ENCODE measurements at regions not wholly inside any gene's neighbourhood (a gene's known extent, or its start where the extent isn't known, plus 50 kb on each side); places are given as distances from the start of the nearest gene placed in this dataset.

GRCh38 chrY:7938982-7939718 lies 1027.6 kb upstream of the AMELY start:
- H3K27me3 ChIP-seq, result no peaks in the 10 kb centered on the region
- DNase-seq, result no peak
- no peaks in the 10 kb centered on the region for H3K9me3 ChIP-seq
- intact Hi-C loops (cut with DNase I), result no loop called here
- no peaks in the 10 kb centered on the region for H3K36me3 ChIP-seq
- H3K4me3 ChIP-seq (replicated peaks in 1 of 3), result no peak overlapping the region
- no peak overlapping the region for H3K27ac ChIP-seq
- TF ChIP-seq, protein P1, sequence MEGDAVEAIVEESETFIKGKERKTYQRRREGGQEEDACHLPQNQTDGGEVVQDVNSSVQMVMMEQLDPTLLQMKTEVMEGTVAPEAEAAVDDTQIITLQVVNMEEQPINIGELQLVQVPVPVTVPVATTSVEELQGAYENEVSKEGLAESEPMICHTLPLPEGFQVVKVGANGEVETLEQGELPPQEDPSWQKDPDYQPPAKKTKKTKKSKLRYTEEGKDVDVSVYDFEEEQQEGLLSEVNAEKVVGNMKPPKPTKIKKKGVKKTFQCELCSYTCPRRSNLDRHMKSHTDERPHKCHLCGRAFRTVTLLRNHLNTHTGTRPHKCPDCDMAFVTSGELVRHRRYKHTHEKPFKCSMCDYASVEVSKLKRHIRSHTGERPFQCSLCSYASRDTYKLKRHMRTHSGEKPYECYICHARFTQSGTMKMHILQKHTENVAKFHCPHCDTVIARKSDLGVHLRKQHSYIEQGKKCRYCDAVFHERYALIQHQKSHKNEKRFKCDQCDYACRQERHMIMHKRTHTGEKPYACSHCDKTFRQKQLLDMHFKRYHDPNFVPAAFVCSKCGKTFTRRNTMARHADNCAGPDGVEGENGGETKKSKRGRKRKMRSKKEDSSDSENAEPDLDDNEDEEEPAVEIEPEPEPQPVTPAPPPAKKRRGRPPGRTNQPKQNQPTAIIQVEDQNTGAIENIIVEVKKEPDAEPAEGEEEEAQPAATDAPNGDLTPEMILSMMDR (IDR thresholded peaks at IDR 0.05), result no peak
- TF ChIP-seq POLR2A (IDR thresholded peaks at IDR 0.05), result no peak
- 78 to 81% methylated on average over 2 of the region's 2 CpGs for WGBS, 2 donors
- H3K4me1 ChIP-seq, result no peaks in the 10 kb centered on the region

GRCh38 chrY:7936831-7937230 lies 1025.3 kb upstream of the AMELY start:
- 73 to 90% methylated on average over 3 to 4 of the region's 4 CpGs for WGBS, 2 donors
- H3K27me3 ChIP-seq, result no peaks in the 10 kb centered on the region
- no peak for DNase-seq
- no peak overlapping the region for H3K4me3 ChIP-seq (replicated peaks in 1 of 3)
- no peaks in the 10 kb centered on the region for H3K4me1 ChIP-seq
- TF ChIP-seq, protein P1 (IDR thresholded peaks at IDR 0.05), result no peak
- TF ChIP-seq POLR2A (IDR thresholded peaks at IDR 0.05), result no peak
- no peaks in the 10 kb centered on the region for H3K36me3 ChIP-seq
- intact Hi-C loops (cut with DNase I), result no loop called here
- H3K27ac ChIP-seq, result no peak overlapping the region
- H3K9me3 ChIP-seq, result no peaks in the 10 kb centered on the region

- no peak overlapping the region for H3K27ac ChIP-seq
- TF ChIP-seq, protein P1 (IDR thresholded peaks at IDR 0.05), result no peak
- no peak for TF ChIP-seq POLR2A (IDR thresholded peaks at IDR 0.05)
- 86 to 89% methylated on average over 1 of the region's 1 CpG for WGBS, 2 donors
- no peaks in the 10 kb centered on the region for H3K36me3 ChIP-seq
- no peaks in the 10 kb centered on the region for H3K4me1 ChIP-seq
- intact Hi-C loops (cut with DNase I), result no loop called here
- H3K27me3 ChIP-seq, result no peaks in the 10 kb centered on the region
- no peak for DNase-seq
- no peak overlapping the region for H3K4me3 ChIP-seq (replicated peaks in 1 of 3)
- no peaks in the 10 kb centered on the region for H3K9me3 ChIP-seq
Measured at GRCh38 chrY:7936046-7936445, 1024.5 kb upstream of the AMELY start.

- intact Hi-C loops (cut with DNase I), result no loop called here
- 76 to 77% methylated on average over 2 of the region's 2 CpGs for WGBS, 2 donors
Measured at GRCh38 chrY:7935606-7936005, 1024.1 kb upstream of the AMELY start.

DNA sequence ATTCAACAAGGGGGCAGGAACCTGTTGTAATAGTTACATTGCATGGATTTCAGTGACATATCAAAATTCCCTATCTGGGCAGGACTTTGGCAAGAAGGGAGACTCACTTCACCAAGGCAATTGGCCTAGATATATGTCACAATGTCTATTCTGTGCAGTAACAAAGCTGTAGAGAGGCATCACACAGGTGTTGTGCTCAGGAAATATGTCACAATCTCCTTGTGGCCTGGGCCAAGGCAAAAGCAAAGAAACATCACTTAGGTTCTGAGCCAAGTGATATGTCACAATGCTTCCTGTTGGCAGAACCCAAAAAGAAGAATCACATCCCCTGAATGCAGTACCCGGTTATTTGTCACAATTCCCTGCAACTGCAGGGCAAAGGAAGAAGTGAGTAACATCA lies 1020.9 kb upstream of the AMELY start:
- Histone ChIP-seq H3K4me3 (replicated peaks in 1 of 3) (no peak overlapping the region), H3K4me1 (no peaks in the 10 kb centered on the region), H3K27me3 (no peaks in the 10 kb centered on the region), H3K27ac (no peak overlapping the region), H3K36me3 (no peaks in the 10 kb centered on the region), H3K9me3 (no peaks in the 10 kb centered on the region)
- DNase-seq, result no peak
- 88% methylated on average over 1 of the region's 1 CpG for WGBS, 2 donors
- TF ChIP-seq, protein P1 (IDR thresholded peaks at IDR 0.05), result no peak
- TF ChIP-seq POLR2A (IDR thresholded peaks at IDR 0.05), result no peak
- intact Hi-C loops (cut with DNase I), result no loop called here

More at GRCh38 chrY:7935606-7936005, 1024.1 kb upstream of the AMELY start:
- H3K4me3 ChIP-seq (replicated peaks in 1 of 3), result no peak overlapping the region
- no peak for TF ChIP-seq POLR2A (IDR thresholded peaks at IDR 0.05)
- TF ChIP-seq, protein P1 (IDR thresholded peaks at IDR 0.05), result no peak
- no peaks in the 10 kb centered on the region for H3K4me1 ChIP-seq
- no peak for DNase-seq
- H3K27me3 ChIP-seq, result no peaks in the 10 kb centered on the region
- no peak overlapping the region for H3K27ac ChIP-seq
- H3K9me3 ChIP-seq, result no peaks in the 10 kb centered on the region
- no peaks in the 10 kb centered on the region for H3K36me3 ChIP-seq
